NOMO-1 treated with DMSO at 0.1 percent for 48 hours (cell line): ENCODE measurements at regions not wholly inside any gene's neighbourhood (a gene's known extent, or its start where the extent isn't known, plus 50 kb on each side); places are given as distances from the start of the nearest gene placed in this dataset.
"Not testable (repeated sequence)": the region's sequence is repeated elsewhere in the genome, so short reads cannot be mapped to it uniquely, and the experiment has no call there.

Source experiments
- DNase-seq: peaks from one replicate; lab custom pipeline; 2025; ENCODE audit not compliant: unreplicated experiment; lab: John Stamatoyannopoulos, UW

DNA sequence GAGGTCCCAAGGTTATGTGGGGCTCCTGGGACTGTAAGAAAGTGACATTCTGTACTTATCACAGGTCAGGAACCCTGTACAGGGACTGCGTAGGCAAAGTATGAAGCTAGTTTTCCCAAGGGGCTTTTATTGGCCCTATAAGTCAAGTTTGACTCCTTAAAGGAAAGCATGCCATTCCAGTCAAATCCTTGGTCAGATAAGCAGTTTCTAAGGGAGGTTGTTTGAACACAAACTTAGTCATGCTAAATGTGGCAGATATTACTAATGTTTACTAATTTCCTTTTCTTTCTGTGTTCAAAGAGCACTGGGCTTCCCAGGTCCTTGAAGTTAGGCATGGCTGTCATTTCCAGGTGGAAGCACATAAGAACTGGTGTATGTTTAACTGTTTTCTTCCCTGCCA lies 472.4 kb downstream of the ATP23 start:
- DNase-seq, result no peak

DNA sequence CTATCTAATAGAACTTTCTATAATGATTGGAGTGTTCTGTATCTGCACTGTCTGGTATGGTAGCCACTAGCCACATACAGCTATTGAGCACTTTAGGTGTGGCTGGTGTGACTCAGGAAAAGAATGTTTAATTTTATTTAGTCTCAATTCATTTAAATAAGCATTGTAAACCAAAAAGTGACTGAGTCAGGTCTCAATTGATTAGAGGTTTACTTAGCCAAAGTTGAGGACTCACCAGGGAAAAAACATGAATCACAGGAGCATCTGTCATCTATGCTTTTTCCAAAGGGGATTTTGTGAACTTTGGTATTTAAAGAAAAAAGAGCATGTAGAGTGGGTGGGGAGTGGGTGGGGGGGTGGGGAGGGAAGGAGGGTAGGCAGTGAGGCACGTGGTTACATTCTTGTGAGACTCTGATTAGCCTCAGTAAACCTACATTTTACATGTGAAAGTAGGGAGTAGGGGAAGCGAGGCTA lies 473.1 kb downstream of the ATP23 start:
- DNase-seq, result no peak

DNA sequence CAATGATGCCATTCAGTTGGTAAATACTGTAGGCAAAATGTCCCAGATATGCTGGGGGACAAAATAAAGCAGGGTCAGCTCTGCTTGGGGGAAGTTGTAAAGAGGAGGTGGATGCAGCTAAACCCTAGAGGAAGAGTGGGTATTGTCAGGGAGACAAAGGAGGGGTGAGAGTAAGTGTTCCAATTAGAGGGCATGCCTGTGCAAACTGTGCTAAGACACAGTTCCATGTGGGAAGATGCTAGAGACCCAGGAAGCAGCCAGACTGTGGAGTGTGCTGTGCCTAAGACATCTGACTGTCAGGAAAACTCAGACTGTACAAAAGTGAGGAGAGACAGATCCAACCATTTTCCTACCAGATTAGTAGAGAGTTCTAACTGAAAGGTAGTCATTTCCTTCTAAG lies 474.3 kb downstream of the ATP23 start:
- DNase-seq, result no peak

DNA sequence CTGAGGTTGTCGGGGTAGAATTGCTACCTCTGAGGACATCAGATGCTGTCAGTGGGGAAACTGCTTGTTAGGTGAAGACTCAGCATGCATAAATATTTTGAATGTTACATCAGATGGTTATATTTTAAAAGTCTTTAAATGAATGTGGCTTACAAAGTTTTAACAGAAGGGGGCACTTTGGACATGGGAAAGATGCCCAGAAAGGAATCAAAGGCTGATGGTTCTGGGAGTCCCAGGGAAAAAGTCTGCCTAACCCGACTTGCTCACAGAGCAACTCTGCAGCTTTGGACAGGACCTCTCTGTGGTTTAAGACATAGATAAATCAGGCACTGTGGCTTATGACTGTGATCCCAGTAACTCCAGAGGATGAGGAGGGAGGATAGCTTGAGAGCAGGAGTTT lies 474.9 kb downstream of the ATP23 start:
- DNase-seq, result no peak

DNA sequence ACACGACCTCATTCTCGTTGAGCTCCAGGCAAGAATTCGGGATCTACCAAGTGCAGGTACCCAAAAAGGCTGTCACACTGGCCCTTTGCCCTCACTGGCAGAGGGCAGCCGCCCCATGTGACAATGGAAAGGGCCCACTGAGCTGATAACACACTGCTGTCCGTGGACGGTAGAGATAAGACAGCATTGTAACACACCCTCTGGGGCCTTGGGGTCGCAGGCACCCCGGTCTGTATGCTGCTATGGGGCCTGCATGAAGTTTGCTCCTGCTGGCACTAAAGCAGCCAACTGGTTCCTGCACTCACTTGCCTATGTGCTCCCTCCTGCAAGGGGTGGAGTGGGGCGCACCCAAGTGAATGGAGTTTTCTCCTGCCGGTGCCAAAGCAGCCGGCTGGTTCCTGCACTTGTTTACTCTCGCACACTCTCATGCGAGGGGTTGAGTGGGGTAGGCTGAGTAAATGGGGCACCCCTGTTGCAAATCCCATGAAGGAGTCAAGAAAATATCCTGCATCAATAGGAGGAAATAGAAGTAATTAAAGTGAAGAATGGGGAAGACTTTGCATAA lies 477.9 kb downstream of the ATP23 start:
- DNase-seq, result no peak

DNA sequence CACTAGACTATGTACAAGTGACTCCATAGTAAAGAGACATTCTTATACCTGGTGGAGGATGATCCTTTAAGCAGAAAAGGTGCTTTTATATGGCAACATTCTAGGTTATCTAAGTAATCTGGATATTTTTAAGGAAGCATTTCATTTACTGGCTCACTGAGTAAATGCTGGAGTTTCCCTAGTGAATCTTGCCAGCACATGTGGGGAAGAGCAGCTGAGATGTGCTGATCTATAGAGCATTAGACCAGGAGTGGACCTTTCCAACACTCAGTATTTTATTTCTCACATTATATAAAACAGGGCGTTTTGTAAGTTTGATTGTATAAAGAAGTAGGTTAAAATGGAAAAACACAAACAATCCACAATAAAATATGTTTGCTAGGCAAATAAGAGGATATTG lies 478.5 kb downstream of the ATP23 start:
- DNase-seq, result no peak

DNA sequence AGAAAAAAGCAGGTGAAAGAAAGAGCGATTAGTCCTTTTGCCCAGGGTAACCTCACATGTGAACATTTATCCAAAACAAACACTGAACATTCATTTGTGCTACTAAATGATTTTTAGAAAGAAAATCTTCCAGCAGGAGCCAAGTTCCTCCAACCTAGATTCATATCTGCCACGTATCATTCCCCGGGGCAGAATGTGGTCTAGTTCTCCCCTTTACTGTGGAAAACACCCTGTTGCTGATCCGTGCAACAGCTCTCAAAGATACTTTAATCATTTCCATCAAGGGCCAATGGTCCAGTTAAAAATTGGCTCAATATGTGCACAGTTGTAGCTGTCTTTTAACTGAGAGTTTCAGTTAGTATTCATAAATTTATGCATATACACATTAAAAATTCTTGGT lies 479.1 kb downstream of the ATP23 start:
- DNase-seq, result no peak

DNA sequence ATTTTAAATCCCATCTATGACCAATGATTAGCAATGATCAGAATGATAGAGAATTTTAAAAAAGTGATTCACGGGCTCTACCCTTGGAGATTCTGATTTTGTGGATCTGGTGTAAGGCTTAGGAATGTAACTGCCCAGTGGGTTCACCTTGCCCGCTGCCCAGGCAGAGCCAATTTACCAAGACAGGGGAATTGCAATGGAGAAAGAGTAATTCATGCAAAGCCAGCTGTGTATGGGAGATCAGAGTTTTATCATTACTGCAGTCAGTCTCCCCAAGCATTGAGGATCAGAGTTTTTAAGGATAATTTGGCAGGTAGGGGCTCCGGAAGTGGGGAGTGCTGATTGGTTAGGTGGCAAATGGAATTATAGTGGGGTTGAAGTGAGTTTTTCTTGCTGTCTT lies 480.6 kb downstream of the ATP23 start:
- no peak for DNase-seq

DNA sequence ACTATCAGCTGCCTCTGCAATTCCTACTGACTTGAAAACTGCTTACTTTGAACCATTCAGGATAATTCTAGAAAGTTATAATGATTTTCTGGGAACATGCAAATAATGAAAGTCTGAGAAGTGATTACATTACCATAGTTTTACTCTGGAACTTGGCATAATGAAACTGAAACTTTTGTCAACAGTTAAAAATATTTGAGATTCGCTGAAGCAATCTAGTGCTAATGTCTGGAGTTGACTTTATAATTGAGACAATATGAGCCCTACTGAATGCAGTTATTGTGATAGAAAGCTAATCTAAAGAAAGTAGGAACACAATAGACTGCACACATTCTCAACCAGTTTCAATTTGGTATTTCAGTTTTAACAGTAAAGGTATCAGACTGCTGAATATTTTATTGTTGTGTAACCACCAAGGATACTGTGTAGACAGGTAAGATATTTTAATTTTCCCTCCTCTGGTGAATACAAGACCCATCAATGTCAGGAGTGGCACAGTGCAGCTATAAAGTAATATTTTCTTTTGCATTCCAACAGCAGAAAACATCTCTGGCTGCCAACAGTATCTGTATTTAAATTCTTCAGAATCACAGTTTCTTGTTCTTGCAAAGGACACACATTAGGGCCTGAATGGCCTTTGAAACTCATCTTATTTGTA lies 483.5 kb downstream of the ATP23 start:
- no peak for DNase-seq

DNA sequence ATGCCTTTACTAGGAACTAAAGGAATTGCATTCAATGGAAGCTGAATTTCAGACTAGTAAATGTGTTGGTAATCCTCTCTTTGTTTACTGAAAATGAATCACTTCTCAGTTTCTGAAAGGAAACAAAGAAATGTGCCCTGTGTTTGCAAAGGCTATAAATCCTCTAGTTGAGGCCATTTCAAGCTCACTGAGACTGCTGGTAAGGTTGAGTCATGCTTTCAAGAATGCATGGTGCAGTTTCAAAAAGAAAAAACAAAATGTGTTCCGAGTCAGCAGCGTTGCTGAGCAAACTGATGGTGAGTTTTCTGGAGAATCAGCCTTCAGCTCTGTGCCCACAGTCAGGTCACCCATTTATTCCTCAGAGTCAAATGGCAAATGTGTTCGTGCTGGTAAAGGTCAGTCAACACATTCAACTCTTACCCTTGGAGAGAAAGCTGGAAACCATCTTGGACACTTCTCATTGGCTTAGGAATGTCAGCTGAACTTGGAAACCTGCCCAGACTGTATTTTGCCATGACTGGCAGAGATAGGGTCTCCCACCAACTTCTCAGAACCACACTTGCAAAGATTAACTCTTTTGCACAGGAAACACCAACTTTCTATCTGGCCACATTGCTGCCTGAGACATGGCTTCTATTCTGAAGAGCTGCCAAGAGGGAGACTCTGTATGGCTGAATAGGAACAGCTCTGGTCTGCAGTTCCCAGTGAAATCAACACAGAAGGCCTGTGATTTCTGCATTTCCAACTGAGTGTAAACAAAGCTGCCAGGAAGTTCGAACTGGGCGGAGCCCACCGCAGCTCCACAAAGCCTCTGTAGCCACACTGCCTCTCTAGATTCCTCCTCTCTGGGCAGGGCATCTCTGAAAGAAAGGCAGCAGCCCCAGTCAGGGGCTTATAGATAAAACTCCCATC lies 484.4 kb downstream of the ATP23 start:
- DNase-seq, result no peak

DNA sequence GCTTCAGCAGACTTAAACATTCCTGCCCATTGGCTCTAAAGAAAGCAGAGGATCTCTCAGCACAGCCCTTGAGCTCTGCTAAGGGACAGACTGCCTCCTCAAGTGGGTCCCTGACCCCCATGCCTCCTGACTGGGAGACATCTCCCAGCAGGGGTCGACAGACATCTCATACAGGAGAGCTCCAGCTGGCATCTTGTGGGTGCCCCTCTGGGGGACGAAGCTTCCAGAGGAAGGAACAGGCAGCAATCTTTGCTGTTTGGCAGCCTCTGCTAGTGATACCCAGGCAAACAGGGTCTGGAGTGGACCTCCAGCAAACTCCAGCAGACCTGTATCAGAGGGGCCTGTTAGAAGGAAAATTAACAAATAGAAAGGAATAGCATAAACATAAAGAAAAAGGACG lies 485.1 kb downstream of the ATP23 start:
- DNase-seq, result not testable (repeated sequence)

DNA sequence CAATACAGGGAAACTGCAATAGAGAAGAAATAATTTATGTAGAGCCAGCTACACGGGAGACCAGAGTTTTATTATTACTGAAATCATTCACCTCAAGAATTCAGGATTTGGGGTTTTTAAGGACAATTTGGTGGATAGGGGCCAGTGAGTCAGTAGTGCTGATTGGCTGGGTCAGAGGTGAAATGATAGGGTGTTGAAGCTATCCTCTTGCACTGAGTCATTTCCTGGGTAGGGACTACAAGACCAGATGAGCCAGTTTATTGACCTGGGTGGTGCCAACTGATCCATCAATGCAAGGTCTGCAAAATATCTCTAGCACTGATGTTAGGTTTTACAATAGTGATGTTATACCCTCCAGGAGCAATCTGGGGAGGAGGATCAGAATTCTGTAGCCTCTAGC lies 486.3 kb downstream of the LRIG3 start:
- DNase-seq, result no peak

DNA sequence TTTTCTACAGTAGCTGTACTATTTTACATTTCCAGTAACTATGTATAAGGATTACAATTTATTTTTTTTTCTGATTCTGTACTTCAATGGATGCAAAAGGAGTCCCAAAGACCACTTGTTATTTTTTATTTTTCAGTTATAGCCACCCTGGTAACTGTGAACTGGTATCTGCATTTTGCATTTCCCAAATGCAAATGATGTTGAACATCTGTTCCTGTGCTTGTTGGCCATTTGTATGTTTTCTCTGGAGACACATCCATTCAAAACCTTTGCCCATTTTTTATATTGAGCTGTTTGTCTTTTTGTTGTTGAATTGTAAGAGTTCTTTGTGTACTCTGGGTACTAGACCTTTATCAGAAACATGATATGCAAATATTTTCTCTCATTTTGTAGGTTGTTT lies 485.6 kb downstream of the LRIG3 start:
- DNase-seq, result no peak

DNA sequence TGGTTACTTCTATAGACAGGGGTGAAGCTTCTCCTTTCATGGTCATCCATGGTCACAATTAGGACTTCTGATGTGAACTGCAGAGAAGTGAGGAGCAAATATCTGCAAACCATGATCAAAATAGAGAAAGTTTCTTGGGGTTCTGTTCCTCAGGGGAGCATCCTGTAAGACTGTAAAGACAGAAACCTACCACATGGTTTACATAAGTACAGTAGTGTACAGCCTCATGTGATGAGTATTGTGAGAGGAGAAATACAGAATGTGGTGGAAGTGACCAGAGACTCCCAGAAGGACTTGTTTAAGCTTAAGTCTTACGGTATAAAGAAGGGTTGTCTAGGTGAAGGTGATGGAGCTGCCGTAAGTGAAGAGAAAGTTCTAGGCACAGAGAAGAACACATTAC lies 484.7 kb downstream of the LRIG3 start:
- DNase-seq, result no peak

DNA sequence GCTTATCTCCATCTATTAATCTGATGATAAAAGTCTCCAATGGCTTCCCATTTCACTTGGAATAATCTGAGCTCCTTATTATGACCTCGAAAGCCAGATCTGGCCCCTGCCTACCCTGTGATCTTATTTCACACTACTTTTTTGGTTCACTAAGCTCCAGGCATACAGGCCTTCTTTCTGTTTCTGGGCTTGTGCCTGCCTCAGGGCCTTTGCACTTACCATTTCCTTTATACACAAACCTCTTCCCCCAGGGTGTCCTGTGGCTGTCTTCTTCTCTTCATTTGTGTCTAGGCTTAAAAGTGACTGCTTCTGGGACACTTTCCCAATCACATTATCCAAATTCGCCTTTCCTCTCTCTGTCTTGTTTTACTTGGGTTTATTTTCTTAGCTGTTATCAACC lies 478.8 kb downstream of the LRIG3 start:
- DNase-seq, result no peak

DNA sequence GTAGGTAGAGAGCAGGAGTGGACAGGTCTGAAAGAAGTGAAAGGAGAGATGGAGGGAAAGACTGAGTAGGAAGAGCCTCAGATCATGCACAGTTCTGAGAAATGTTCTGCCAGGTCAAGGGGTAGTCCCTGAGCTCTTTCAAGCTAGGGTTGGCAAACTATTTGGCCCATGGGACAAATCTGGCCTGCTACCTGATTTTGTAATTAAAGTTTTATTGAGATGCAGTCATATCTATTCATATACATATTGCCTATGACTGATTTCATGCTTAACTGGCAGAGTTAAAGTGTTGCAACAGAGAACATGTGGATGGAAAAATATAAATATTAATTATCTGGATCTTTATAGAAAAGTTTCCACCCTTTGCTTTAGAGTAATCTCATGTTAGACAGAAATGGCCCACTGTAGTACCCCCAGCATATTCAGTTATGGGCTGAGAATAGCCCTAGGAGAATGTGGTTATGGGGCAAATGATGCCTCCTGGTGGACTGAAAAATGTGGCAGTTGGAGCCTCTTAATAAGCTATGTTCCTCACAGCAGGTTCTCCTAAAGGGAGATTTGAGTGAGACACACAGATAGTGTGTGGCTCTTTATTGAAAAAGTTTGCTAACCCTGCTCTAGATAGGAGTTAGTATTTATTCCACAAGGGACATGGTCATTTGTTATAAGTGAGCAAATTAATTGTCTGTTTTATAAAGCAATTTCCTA lies 476.9 kb downstream of the LRIG3 start:
- no peak for DNase-seq

DNA sequence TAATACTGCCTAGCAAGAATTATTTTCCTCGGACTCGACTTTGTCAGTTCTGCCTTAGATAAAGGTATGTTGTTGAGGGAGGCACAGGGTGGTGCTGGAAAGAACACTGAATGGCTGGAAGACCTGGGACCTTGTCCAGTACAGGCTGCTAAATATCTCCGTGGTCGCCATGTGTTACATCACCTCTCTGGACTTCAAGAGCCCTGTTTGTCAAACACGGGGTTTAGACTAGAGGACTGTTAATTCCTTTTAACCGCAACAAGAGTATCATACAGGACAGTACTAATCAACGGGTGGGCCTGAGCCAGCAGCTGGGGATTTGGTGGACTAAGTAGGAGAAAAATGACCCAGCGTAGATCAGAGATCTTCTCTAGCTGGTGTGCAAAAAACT lies 476.3 kb downstream of the LRIG3 start:
- DNase-seq, result no peak

DNA sequence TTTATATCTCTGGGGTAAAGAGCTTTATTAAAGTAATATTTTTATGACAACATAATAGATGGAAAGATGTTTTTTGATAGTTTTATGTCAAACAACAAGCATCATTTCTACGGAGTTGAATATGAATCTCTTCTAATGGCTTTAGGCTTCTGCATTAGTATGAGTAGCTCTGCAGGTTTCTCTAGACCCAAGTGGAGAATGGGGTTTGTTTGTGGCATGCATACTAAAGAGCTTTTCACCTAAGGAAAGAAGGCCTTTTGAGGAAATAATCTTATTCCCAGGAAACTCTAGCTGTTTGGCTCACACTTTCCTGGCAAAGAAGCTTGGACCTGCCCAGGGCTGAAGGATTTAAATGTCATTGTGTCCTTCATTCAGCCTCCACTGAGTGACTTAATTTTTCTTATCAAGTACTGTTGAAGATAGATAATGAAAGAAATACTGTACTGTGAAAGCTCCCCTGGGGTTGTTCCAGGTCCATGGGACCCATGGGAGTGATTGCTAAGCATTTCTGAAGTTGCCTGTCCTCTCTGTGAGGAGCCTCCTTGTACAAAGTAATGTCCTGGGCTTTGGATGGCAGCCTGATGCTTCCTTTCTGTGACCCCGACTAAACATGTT lies 469.3 kb downstream of the LRIG3 start:
- DNase-seq, result no peak

DNA sequence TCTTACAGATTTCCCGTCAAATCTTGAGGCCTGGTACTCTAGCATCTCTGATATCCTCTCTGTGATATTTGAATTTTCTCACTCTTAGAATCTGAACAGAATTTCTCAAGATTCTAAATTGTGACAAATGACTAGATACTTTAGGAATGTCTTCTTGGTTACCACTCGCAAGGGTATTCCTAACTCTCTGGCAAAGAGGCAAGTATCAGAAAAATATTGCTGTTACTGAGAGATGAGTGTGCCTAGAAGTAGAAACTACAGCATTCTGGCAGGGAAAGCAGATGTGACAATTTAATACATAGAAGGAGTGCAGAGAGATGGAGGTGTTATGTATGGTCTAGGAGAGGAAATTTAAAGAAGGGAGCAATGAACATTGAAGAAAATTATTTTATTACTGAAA lies 467.8 kb downstream of the LRIG3 start:
- no peak for DNase-seq

DNA sequence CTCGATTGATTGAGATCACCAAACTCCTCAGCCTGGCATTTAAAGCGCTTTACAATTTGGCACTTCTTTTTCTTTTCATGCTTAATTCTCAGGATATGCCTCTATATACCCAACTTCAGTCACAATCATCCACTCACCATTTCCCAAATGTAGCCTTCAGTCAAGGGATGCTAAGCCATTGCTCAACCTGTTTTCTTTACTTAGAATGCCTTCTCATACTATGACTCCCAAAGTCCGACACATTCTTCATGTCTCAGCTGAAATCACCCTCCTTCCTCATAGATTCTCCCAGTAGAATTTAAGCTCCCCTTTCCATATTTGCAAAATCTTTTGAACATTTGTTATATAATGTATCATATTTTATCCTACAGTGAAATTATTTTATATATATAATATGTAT lies 467.0 kb downstream of the LRIG3 start:
- DNase-seq, result no peak

DNA sequence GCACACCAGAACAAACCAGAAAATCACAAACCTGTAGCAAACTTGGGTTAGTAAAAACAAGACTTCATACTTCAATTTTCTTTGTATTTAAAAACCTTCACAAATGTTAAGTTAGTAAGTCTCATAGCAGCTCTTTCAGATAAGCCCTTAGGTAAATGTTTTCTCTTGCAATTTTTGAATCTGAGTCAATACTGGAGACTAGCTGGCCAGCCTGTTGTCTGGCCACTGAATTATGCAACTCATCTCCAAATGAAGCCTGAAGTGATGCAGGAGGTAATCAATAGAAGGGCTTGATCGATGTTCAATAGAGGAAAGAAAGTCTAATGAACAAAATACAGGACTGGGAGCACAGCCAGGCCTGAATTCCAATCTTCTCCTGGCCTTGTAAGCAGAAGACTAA lies 465.2 kb downstream of the LRIG3 start:
- DNase-seq, result no peak
